ENCODE measurements at regions not wholly inside any gene's neighbourhood (a gene's known extent, or its start where the extent isn't known, plus 50 kb on each side); places are given as distances from the start of the nearest gene placed in this dataset.

GRCh38 chr5:104241046-104241445, 678.5 kb upstream of the NUDT12 start:
- TF ChIP-seq CTCF (IDR thresholded peaks at IDR 0.05; ENCODE audit: insufficient read depth, low read depth, low read length) (no peak), EZH2 (IDR thresholded peaks at IDR 0.05; ENCODE audit: insufficient read depth, low read length) (no peak)

Measured in astrocyte (in vitro differentiated cells and primary cell).